ENCODE measurements at regions not wholly inside any gene's neighbourhood (a gene's known extent, or its start where the extent isn't known, plus 50 kb on each side); places are given as distances from the start of the nearest gene placed in this dataset.
"Not testable (repeated sequence)": the region's sequence is repeated elsewhere in the genome, so short reads cannot be mapped to it uniquely, and the experiment has no call there.

GRCh38 chr2:87640961-87641563 lies 106.8 kb upstream of the PLGLB2 start:
- DNase-seq (ENCODE audit: low spot score): not testable (repeated sequence)

GRCh38 chr2:87643165-87643564 lies 104.7 kb upstream of the PLGLB2 start:
- DNase-seq (ENCODE audit: low spot score): not testable (repeated sequence)

- not testable (repeated sequence) for DNase-seq (ENCODE audit: low spot score)
Measured at GRCh38 chr2:87647737-87648498, 100.0 kb upstream of the PLGLB2 start.

GRCh38 chr2:87648815-87649214 lies 99.1 kb upstream of the PLGLB2 start:
- DNase-seq (ENCODE audit: low spot score): not testable (repeated sequence)

- not testable (repeated sequence) for DNase-seq (ENCODE audit: low spot score)
Measured at GRCh38 chr2:87649871-87650270, 98.0 kb upstream of the PLGLB2 start.

- DNase-seq (ENCODE audit: low spot score): not testable (repeated sequence)
Measured at GRCh38 chr2:87650837-87651236, 97.0 kb upstream of the PLGLB2 start.

- DNase-seq (ENCODE audit: low spot score): not testable (repeated sequence)
Measured at GRCh38 chr2:87651589-87651988, 96.3 kb upstream of the PLGLB2 start.

- DNase-seq (ENCODE audit: low spot score): not testable (repeated sequence)
Measured at GRCh38 chr2:87653373-87653772, 94.5 kb upstream of the PLGLB2 start.

- DNase-seq (ENCODE audit: low spot score): not testable (repeated sequence)
Measured at GRCh38 chr2:87654136-87654814, 93.6 kb upstream of the PLGLB2 start.

GRCh38 chr2:87657915-87658314 lies 90.0 kb upstream of the PLGLB2 start:
- DNase-seq (ENCODE audit: low spot score): not testable (repeated sequence)

- not testable (repeated sequence) for DNase-seq (ENCODE audit: low spot score)
Measured at GRCh38 chr2:87658357-87658756, 89.5 kb upstream of the PLGLB2 start.

GRCh38 chr2:87658976-87659375 lies 88.9 kb upstream of the PLGLB2 start:
- DNase-seq (ENCODE audit: low spot score): not testable (repeated sequence)

GRCh38 chr2:87660164-87660563 lies 87.7 kb upstream of the PLGLB2 start:
- not testable (repeated sequence) for DNase-seq (ENCODE audit: low spot score)

GRCh38 chr2:87662316-87663290 lies 85.3 kb upstream of the PLGLB2 start:
- DNase-seq (ENCODE audit: low spot score): not testable (repeated sequence)

- DNase-seq (ENCODE audit: low spot score): not testable (repeated sequence)
Measured at GRCh38 chr2:87663347-87663746, 84.5 kb upstream of the PLGLB2 start.

- not testable (repeated sequence) for DNase-seq (ENCODE audit: low spot score)
Measured at GRCh38 chr2:87667027-87667426, 80.9 kb upstream of the PLGLB2 start.

- DNase-seq (ENCODE audit: low spot score): not testable (repeated sequence)
Measured at GRCh38 chr2:87668361-87668760, 79.5 kb upstream of the PLGLB2 start.

GRCh38 chr2:87669633-87670231 lies 78.2 kb upstream of the PLGLB2 start:
- DNase-seq (ENCODE audit: low spot score): not testable (repeated sequence)

GRCh38 chr2:87672404-87672803 lies 75.5 kb upstream of the PLGLB2 start:
- not testable (repeated sequence) for DNase-seq (ENCODE audit: low spot score)

GRCh38 chr2:87674729-87675128 lies 73.2 kb upstream of the PLGLB2 start:
- DNase-seq (ENCODE audit: low spot score): not testable (repeated sequence)

- DNase-seq (ENCODE audit: low spot score): not testable (repeated sequence)
Measured at GRCh38 chr2:87675487-87675886, 72.4 kb upstream of the PLGLB2 start.

All from HuH-7.5 (cell line).